SHP77 treated with DMSO at 0.1 percent for 48 hours (cell line): ENCODE measurements at regions not wholly inside any gene's neighbourhood (a gene's known extent, or its start where the extent isn't known, plus 50 kb on each side); places are given as distances from the start of the nearest gene placed in this dataset.

Experiments
- DNase-seq: peaks from one replicate; lab custom pipeline; 2025; lab: John Stamatoyannopoulos, UW

GRCh38 chr11:96894587-96894986 is 504.8 kb downstream of the JRKL start:
- no peak for DNase-seq

DNA sequence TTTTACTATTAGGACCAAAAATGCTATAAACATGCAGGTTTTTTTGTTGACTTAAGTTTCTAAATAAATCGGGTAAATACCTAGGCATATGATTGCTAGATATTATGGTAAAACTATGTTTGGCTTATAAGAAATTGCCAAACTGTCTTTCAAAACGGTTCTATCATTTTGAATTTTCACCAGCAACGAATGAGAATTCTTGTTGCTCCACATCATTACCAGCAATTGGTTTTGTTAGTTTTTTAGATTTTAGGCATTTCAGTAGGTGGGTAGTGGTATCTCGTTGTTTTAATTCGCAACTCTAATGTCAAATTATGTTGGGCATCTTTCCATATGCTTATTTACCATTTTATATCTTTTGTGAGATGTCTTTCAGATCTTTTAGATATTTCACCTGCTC is 510.2 kb downstream of the JRKL start:
- no peak for DNase-seq

GRCh38 chr11:96905143-96905542 is 515.3 kb downstream of the JRKL start:
- DNase-seq, result no peak

DNA sequence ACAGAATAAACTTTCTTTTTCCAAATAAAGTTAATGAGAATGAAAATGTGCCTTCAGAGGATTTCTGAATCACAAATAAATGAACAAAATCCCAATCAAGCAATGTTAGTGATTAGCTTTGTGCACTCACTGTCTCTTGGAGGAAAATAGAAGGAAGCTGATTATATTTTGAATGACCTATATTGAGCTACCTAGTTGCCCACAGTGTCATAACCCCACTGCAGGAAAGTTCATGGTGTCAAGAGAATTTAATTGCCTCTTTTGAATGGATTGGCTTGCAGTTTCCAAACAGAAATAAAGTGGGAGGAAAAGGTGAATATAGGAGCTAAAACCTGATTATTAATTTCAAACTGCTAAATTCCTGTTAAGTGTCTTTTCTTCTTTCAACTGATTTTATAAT is 515.9 kb downstream of the JRKL start:
- DNase-seq, result no peak

DNA sequence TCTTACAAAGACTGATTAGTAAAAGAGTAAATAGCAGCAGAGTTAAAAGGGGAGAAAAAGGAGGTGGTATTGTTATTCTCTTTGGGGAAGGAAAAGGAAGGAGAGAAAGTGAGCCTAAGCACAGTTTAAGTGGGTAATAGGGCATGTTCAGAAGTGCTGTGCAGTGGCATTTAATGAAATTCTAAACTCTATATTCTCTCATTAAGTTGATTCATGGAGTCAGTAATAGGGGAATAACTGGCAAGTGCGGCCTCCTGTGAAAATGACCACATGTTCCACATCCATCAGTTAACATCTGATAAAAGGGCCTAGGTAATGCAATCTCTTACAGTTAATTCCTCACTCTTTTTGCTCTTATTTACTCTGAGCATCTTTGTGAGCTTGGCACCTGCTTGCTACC is 516.7 kb downstream of the JRKL start:
- DNase-seq, result no peak

DNA sequence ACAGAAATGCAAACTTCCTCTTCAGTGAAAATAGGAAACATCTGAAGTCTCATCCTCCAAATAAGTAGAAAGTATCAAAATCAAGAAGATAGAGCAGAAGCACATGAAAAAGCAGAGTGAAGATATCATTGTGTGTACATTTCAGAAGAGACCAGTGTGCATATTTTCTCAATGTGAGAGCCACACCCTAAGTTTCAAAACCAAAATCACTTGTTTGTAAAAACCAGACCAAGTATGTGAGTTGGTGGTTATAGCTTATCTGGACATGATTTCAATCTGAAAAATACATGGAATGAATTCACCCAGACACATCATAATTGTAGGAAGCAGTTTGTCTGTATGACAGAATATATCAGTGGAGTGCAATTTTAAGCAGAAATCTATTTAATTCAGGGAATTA is 536.0 kb downstream of the JRKL start:
- DNase-seq, result no peak

DNA sequence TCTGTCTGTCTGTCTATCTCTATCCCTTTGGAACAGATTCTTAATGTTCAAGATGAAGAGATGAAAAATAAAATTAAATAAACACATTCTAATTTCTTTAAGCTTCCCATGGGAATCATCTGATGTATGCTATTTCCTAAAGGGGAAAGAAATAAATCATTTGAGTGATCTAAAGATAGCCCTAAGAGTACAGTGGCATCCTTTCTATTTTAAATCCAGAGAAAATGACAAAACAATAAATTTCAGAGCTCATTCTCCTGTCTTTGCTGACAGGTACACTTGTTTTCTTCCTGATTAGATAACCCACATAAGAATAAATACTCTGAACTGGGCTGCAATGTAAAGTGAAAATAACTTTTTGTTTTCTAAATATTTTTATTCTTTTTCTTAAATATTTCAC is 550.4 kb downstream of the JRKL start:
- no peak for DNase-seq

- no peak for DNase-seq
These were observed 553.0 kb downstream of the JRKL start for GRCh38 chr11:96942855-96943254.

DNA sequence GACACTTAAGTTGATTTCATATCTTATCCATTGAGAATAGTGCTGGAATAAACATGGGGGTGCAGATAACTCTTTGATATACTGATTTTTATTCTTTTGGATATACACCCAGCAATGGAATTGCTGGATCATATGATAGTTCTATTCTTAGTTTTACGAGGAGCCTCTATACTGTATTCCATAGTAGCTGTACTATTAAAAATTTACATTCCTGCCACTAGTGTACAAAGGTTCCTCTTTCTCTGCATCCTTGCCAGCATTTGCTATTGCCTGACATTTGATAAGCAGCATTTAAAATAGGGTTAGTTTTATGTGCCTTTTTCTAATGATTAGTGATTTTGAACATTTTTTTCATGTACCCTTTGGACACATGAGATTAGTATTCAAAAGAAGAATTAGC is 554.2 kb downstream of the JRKL start:
- no peak for DNase-seq

- no peak for DNase-seq
These were observed 558.3 kb downstream of the JRKL start for GRCh38 chr11:96948066-96948465.

DNA sequence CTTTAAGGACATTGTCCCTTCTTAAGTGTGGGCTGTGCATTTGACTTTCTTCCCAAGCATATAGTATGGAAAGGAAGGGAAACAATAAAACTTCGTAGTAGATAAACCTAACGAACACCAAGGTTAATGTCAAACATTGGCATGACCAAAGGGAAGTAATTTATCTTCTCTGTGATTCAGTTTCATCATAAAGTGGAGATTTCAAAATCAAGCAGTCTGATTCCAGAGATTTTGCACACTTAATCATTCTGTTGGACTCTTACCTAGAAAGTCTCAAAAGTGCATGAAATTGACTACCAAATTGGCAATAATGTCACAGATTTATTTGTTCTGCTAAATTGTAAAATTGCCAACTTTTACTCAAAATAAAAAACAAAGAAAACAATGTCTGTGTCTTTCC is 559.7 kb downstream of the JRKL start:
- no peak for DNase-seq

- no peak for DNase-seq
These were observed 564.9 kb downstream of the JRKL start for GRCh38 chr11:96954587-96955242.

DNA sequence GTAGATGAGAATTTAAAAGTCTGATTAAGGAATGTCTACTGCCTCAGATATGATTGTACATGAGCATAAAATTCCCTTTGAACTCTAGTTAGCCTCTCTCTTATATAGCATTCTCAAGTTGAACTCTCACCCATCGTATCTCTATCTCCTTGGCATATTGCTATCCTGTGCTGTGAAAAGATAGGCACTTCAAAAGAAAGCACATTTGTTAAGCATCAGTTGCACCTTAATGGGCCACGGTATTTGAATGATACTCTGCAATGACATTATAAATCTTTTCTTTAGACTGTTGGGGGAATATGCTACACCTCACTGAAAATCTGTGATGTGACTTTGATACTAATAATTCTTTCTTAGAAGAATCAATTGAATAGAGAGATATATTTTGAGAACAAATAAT is 570.7 kb downstream of the JRKL start:
- DNase-seq, result no peak

- no peak for DNase-seq
These were observed 571.1 kb downstream of the JRKL start for GRCh38 chr11:96960926-96961325.

DNA sequence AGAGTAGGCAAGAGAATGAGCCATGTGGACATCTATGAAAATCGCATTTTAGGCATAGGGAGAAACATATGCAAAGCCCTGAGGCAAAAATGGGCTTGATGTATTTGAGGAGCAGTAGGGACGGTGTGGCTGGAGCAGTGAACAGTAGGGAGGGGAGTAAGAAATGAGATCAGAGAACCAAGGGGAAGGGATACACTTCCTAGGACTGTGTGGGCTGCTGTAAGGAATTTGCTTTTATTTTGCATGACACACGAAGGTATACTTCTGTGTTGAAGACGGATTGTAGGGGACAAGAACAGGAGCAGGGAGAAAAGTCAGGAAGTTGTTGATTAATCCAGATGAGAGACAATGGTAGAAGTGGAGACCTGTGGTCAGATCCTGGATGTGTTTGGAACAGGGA is 572.1 kb downstream of the JRKL start:
- no peak for DNase-seq

DNA sequence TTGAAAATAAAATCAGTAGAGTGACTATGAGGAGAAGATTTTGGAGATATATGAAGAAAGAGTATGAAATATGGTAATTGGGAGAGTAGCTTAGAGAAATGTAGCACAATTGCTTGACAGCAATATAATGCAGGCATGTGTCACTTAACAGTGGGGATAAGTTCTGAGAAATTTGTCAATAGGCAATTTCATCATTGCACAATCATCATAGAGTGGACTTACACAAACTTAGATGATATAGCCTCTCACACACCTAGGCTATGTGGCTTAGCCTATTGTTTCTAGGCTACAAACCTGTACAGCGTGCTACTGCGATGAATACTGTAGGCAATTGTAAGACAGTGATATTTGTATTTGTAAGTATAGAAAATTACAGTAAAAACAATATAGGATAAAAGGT is 573.6 kb downstream of the JRKL start:
- no peak for DNase-seq

DNA sequence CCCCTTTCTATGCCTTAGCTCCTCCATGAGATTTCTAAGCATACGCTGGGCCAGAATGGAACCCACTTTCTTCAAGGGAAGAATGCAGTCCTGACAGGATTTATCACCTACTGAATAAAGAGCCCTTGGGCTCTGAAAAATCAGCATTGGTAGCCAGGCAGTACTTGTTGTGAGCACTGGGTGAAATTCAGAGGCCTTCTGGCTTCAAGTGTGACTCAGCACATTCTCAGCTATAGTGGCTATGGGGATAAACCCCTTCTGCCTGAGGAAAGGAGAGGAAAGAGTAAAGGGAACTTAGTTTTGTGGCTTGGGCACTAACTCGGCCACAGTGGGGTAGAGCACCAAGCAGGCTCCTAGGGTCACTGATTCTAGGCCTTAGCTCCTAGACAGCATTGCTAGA is 574.8 kb downstream of the JRKL start:
- DNase-seq, result no peak

DNA sequence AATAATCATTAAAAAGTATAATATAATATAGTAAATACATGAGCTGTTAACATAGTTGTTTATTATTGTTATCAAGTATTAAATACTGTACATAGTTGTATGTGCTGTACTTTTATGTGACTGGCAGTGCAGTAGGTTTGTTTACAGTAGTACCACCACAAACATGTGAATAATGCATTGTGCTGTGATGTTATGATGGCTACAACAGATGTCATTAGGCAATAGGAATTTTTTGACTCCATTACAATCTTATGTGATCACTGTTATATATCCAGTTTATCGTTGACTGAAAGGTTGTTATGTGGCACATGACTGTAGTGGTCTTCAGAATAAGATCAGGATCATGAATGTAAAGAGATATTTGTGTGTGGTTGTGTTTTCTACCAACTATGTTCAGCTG is 577.8 kb downstream of the JRKL start:
- no peak for DNase-seq

DNA sequence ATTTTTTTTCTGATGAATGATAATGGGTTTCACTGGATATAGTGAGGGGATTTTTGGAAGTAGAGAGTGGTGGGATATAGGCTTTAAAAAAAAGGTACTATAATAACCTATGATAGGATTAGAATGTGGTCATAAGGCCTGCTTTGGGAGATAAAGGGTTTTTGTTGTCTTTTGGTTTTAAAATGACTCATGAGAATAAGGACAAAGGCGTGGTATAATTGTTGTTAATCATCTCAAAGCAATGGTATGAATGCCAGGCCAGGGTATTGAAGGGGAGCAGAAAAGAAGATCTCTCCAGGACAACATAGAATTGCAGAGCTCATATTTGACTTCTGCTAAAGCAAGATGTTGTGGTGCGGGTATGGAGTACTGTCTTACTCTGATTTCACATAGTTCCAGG is 579.4 kb downstream of the JRKL start:
- no peak for DNase-seq

GRCh38 chr11:96978751-96979150 is 588.9 kb downstream of the JRKL start:
- DNase-seq, result no peak

DNA sequence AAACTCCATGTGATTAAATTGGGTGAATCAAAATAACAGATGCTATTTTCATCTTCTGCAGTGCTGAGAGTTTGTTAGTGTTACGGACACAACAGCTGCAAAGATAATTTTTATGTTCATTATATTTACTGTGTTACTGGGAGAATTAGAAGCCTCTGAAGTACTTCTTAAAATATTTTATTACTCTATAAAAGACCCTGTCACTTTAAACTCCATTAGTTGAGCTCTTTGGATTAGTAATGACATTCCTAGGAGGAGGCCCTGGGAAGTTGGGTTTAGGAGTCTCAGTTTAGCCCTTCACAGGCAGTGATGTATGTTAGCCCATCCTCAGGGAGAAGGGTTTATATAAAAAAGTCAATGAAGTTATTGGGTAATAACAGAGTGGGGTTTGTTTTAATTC is 596.7 kb downstream of the JRKL start:
- no peak for DNase-seq

- no peak for DNase-seq
These were observed 601.1 kb downstream of the JRKL start for GRCh38 chr11:96990914-96991313.

- no peak for DNase-seq
These were observed 610.7 kb downstream of the JRKL start for GRCh38 chr11:97000481-97000880.

DNA sequence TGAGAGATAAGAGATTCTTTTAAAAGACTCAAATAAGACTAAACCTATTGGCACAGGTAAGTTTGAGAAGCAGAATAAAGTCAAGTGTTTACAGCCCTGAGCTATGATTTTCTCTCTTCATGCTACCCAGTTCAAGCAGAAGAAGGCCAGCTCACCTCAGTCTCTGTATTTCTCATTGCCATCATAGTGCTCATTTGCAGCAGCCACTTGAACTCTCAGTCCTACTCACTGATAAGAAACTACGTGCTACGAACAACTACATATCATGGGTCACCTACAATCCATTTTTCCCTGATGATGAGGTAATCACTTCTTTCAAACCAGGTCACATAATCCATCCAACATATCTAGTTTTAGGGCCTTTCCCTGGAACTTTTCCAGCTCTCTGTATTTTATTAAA is 617.5 kb downstream of the JRKL start:
- no peak for DNase-seq

DNA sequence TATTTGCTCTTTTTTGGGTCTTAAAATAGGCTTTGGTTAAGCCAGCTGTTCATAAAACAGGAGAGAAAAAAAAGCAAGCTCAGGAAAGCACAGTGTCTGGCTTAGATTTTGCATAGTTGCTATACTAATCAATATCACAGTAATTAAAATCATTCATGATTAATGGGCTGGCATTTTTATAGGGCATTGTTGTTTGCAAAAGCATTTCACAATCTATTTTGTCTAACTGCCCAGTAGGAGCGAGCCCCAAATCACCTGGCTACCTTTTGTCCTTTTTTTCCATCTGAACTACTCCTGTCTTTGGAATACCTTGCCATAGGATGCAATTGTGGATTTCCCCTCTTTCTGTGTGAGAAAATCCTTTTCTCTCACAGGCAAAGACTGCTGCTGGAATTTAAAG is 619.8 kb downstream of the JRKL start:
- no peak for DNase-seq
